ENCODE measurements at regions not wholly inside any gene's neighbourhood (a gene's known extent, or its start where the extent isn't known, plus 50 kb on each side); places are given as distances from the start of the nearest gene placed in this dataset.

DNA sequence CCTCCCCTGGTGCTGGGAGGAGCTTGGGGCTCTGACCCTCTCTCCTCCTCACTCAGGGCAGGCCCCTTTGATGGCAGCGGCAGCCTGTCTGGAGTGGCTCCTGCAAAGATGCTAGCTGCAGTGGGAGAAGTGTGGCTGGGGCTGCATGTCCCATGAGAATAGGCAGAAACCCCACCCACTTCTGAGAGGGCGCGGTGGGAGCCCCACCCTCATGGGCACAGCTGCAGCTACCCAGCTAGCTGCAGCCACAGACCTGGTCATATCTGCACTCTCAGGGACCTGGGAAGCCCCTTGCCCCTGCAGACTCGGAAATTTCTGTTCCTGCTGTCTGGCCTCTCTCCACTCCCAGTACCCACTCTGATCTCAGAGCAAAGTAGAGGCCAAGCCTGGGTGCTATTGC is 72.2 kb upstream of the BRD7 start:
- H3K27me3 ChIP-seq (replicated peaks; ENCODE audit: insufficient read depth): no peaks in the 10 kb centered on the region
- H3K27ac ChIP-seq: no peak overlapping the region
- DNase-seq (ENCODE audit: low spot score) (no peak), ATAC-seq (ENCODE audit: insufficient number of reproducible peaks, low FRiP score, low read depth) (no peak)
- no peaks in the 10 kb centered on the region for H3K36me3 ChIP-seq
- H3K4me3 ChIP-seq: no peak overlapping the region
- H3K4me1 ChIP-seq (ENCODE audit: control insufficient read depth in 1 of 2, low read depth in 2 of 2): no peaks in the 10 kb centered on the region
- H3K9me3 ChIP-seq: peaks cover 15% of the 10 kb centered on the region
- no peak for TF ChIP-seq CTCF (IDR thresholded peaks at IDR 0.05)

DNA sequence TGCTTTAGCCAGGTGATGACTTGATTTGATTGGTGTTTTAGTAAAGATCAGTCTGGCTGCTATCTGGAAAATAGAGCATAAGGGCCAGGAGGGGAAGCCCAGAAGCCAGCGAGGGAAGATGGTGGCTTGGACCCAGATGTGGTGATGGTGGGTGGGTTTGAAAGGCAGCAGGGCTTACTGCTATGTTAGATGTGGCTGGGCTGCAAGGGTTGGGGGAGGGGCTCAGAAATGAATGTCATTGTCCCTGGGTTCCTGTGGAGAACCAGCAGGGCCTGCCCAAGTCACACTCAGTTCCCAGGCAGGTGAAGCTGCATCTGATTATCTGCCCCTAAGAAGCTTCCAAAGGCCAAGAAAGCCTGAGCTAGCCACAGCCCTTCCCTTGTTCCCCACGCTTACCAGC is 71.7 kb upstream of the BRD7 start:
- no peak for TF ChIP-seq CTCF (IDR thresholded peaks at IDR 0.05)
- H3K36me3 ChIP-seq: no peaks in the 10 kb centered on the region
- H3K9me3 ChIP-seq: peaks cover 15% of the 10 kb centered on the region
- no peak overlapping the region for H3K27ac ChIP-seq
- ATAC-seq (ENCODE audit: insufficient number of reproducible peaks, low FRiP score, low read depth) (no peak), DNase-seq (ENCODE audit: low spot score) (no peak)
- no peak overlapping the region for H3K4me3 ChIP-seq
- H3K27me3 ChIP-seq (replicated peaks; ENCODE audit: insufficient read depth): no peaks in the 10 kb centered on the region
- H3K4me1 ChIP-seq (ENCODE audit: control insufficient read depth in 1 of 2, low read depth in 2 of 2): no peaks in the 10 kb centered on the region

DNA sequence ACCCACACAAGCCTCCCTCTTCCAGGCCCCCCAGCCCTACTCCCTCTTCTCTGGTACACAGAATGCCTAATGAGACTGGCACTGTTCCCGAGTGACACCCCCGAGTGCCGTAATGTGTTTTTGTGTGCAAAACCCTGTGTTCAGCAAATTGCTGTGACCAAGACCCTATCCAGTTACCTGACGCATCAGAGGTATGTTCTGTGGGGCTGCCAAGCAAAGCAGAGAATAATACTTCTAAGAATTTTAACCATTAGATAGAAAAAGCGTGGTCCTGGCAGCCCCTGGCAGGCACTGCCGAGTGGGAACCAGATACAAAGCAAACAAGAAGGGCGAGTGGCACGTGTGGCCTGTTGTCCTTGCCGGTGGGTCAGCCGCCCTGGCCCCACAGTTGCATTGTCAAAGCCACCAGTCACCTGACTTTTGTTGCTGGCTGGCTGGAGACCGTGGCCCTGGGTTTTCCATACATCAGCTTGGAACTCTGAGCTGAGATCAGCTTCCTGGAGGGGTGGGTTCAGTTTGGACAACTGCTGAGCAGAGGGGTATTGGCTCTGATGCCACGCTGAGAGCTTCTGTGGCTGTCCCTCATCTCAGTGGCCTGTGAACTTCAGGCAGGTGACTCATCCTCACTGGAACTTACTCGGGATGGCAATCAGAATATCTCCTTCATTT is 69.1 kb upstream of the BRD7 start:
- Histone ChIP-seq H3K4me1 (ENCODE audit: control insufficient read depth in 1 of 2, low read depth in 2 of 2) (no peaks in the 10 kb centered on the region), H3K27ac (no peak overlapping the region), H3K36me3 (no peaks in the 10 kb centered on the region), H3K4me3 (no peak overlapping the region), H3K27me3 (replicated peaks; ENCODE audit: insufficient read depth) (no peaks in the 10 kb centered on the region), H3K9me3 (peaks cover 15% of the 10 kb centered on the region)
- no peak for ATAC-seq (ENCODE audit: insufficient number of reproducible peaks, low FRiP score, low read depth)
- no peak for TF ChIP-seq CTCF (IDR thresholded peaks at IDR 0.05)
- no peak for DNase-seq (ENCODE audit: low spot score)

- no peak overlapping the region for H3K4me3 ChIP-seq
- H3K27ac ChIP-seq: no peak overlapping the region
- H3K27me3 ChIP-seq (replicated peaks; ENCODE audit: insufficient read depth): no peaks in the 10 kb centered on the region
- DNase-seq (ENCODE audit: low spot score) (no peak), ATAC-seq (ENCODE audit: insufficient number of reproducible peaks, low FRiP score, low read depth) (no peak)
- H3K9me3 ChIP-seq: peaks cover 11% of the 10 kb centered on the region
- H3K4me1 ChIP-seq (ENCODE audit: control insufficient read depth in 1 of 2, low read depth in 2 of 2): no peaks in the 10 kb centered on the region
- no peak for TF ChIP-seq CTCF (IDR thresholded peaks at IDR 0.05)
- no peaks in the 10 kb centered on the region for H3K36me3 ChIP-seq
Observed at GRCh38 chr16:50436271-50436670, 67.5 kb upstream of the BRD7 start.

- Histone ChIP-seq H3K36me3 (no peaks in the 10 kb centered on the region), H3K27me3 (replicated peaks; ENCODE audit: insufficient read depth) (no peaks in the 10 kb centered on the region), H3K9me3 (peaks cover 11% of the 10 kb centered on the region), H3K4me3 (no peak overlapping the region), H3K27ac (no peak overlapping the region), H3K4me1 (ENCODE audit: control insufficient read depth in 1 of 2, low read depth in 2 of 2) (no peaks in the 10 kb centered on the region)
- ATAC-seq (ENCODE audit: insufficient number of reproducible peaks, low FRiP score, low read depth) (no peak), DNase-seq (ENCODE audit: low spot score) (no peak)
- no peak for TF ChIP-seq CTCF (IDR thresholded peaks at IDR 0.05)
Observed at GRCh38 chr16:50434872-50435478, 66.2 kb upstream of the BRD7 start.

Measured in thoracic aorta (tissue), 2 donors.